GM10248 (cell line): ENCODE measurements at regions not wholly inside any gene's neighbourhood (a gene's known extent, or its start where the extent isn't known, plus 50 kb on each side); places are given as distances from the start of the nearest gene placed in this dataset.

Experiments used
- CTCF ChIA-PET: fragments of 300-600 bp; sonication (Branson Sonifier 250); formaldehyde crosslinking; extraction: SDS; loops from one replicate; lab custom pipeline; 2021; ENCODE audit warnings: antibody characterized with exemption; lab: Yijun Ruan, JAX
- POLR2A ChIA-PET: fragments of 350-650 bp; sonication (Branson Sonifier 250); formaldehyde crosslinking; extraction: SDS; loops from one replicate; lab custom pipeline; 2020; ENCODE audit warnings: antibody characterized with exemption; lab: Yijun Ruan, JAX
- DNase-seq: peaks from one replicate; pipeline ENCODE4 v3.0.0; 2012; ENCODE audit errors: extremely low spot score
- TF ChIP-seq, protein P1 (sequence below): IDR thresholded peaks from 2 replicates; pipeline ENCODE4 v1.5.1; 2012; ENCODE audit warnings: mild to moderate bottlenecking, low read depth; ENCODE audit errors: extremely low read depth, missing control alignments, control extremely low read depth

- TF ChIP-seq, protein P1, sequence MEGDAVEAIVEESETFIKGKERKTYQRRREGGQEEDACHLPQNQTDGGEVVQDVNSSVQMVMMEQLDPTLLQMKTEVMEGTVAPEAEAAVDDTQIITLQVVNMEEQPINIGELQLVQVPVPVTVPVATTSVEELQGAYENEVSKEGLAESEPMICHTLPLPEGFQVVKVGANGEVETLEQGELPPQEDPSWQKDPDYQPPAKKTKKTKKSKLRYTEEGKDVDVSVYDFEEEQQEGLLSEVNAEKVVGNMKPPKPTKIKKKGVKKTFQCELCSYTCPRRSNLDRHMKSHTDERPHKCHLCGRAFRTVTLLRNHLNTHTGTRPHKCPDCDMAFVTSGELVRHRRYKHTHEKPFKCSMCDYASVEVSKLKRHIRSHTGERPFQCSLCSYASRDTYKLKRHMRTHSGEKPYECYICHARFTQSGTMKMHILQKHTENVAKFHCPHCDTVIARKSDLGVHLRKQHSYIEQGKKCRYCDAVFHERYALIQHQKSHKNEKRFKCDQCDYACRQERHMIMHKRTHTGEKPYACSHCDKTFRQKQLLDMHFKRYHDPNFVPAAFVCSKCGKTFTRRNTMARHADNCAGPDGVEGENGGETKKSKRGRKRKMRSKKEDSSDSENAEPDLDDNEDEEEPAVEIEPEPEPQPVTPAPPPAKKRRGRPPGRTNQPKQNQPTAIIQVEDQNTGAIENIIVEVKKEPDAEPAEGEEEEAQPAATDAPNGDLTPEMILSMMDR = no peak
- CTCF ChIA-PET = no interaction called here
- POLR2A ChIA-PET = no interaction called here
- DNase-seq = no peak
These were observed 467.5 kb downstream of the GPAM start for GRCh38 chr10:111716032-111716431.

- ChIA-PET POLR2A (no interaction called here), CTCF (interaction anchor here (0.8 kb wide), 1 partner anchor 8 kb away, joined by 3 read pairs; no protein-coding TSS in a partner anchor)
- TF ChIP-seq, protein P1 = no peak
- no peak for DNase-seq
These were observed 459.4 kb downstream of the GPAM start for GRCh38 chr10:111724121-111724520.

GRCh38 chr10:111725050-111725449, 458.5 kb downstream of the GPAM start:
- CTCF ChIA-PET = interaction anchor here (1.5 kb wide), 1 partner anchor 19 kb away, joined by 3 read pairs; no protein-coding TSS in a partner anchor
- POLR2A ChIA-PET = no interaction called here

GRCh38 chr10:111732166-111732785, 451.3 kb downstream of the GPAM start:
- DNase-seq = no peak
- TF ChIP-seq, protein P1 = no peak
- POLR2A ChIA-PET = no interaction called here
- CTCF ChIA-PET = interaction anchor here (1.2 kb wide), 1 partner anchor 8 kb away, joined by 3 read pairs; no protein-coding TSS in a partner anchor

More at GRCh38 chr10:111725050-111725449, 458.5 kb downstream of the GPAM start:
- DNase-seq = no peak
- TF ChIP-seq, protein P1 = no peak

DNA sequence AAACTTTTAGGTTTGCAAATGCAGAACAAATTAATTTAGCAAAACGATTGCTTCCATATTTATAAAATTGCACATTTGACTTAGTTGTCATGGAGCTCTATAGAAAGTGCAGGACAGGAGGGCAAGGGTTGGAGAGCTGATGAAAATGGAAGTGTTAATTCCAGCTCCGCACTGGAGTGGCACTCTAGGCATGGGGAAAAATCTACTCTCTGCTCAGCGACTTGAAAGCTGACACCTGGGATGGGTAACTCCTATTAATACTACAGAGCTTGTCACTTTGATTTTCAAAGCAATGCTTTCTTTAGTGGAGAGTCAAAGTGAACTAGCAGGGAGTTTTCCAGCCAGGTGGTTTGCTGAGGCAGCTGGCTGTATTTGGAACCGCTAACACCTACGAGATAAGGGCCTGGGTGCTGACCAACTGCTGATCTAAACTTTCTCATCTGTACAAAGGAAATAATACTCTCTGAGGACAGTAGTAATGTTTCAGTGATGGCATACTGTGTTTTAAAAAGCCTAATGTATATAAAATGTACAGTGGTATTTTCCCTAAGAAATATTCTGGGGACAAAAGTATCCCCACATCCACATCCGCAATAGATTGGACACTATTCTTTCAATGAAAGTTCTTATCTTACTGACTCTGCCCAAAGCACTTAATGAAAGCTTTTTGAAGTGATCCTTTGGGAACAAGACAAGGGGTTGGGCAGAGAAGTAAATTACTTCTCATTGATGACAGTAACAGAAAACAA, 444.3 kb downstream of the GPAM start:
- CTCF ChIA-PET = interaction anchor here (0.9 kb wide), 1 partner anchor 13 kb away, joined by 3 read pairs; no protein-coding TSS in a partner anchor
- POLR2A ChIA-PET = no interaction called here
- DNase-seq = no peak
- TF ChIP-seq, protein P1 = no peak

- POLR2A ChIA-PET = no interaction called here
- no peak for DNase-seq
- TF ChIP-seq, protein P1 = no peak
- CTCF ChIA-PET = no interaction called here
These were observed 443.8 kb downstream of the GPAM start for GRCh38 chr10:111739874-111740139.
